Right lobe of liver (tissue), 4 donors: ENCODE measurements at regions not wholly inside any gene's neighbourhood (a gene's known extent, or its start where the extent isn't known, plus 50 kb on each side); places are given as distances from the start of the nearest gene placed in this dataset.

Experiments
- CTCF ChIP-seq, 4 donors: fragments of 200-600 bp in 3 of 4; fragments of 450-650 bp in 1 of 4; IDR thresholded peaks; one replicate each; pipeline versions ENCODE4 v1.5.1 to v1.8.0; 2016 to 2022; ENCODE audit warnings: antibody characterized with exemption in 4 of 4, mild to moderate bottlenecking in 2 of 4
- POLR2A ChIP-seq: fragments of 450-650 bp; IDR thresholded peaks from one replicate; pipeline ENCODE4 v1.6.1; 2017; ENCODE audit warnings: antibody characterized with exemption, mild to moderate bottlenecking
- donor health status: DM: no; HTN: no; CAD: no.
- donor health status: DM: no; HTN: no; CAD: no.
- donor health status: DM: no; HTN: yes; CAD: no.

GRCh38 chr6:78570044-78570443 is 297.3 kb upstream of the IRAK1BP1 start:
- TF ChIP-seq CTCF (IDR thresholded peaks at IDR 0.05) (no peak), POLR2A (no peak)
